Left ventricle myocardium inferior (tissue), 1 donor: ENCODE measurements at regions not wholly inside any gene's neighbourhood (a gene's known extent, or its start where the extent isn't known, plus 50 kb on each side); places are given as distances from the start of the nearest gene placed in this dataset.

Experiments used
- DNase-seq: peaks from one replicate; pipeline ENCODE4 v3.0.0-alpha.2; 2020
- H3K27ac ChIP-seq: fragments of 200-600 bp; replicated peaks from 2 replicates; pipeline ENCODE4 v1.8.0; 2021
- H3K27me3 ChIP-seq: fragments of 200-600 bp; 2 replicates; pipeline ENCODE4 v1.8.0; 2021; ENCODE audit warnings: low read depth
- H3K36me3 ChIP-seq: fragments of 200-600 bp; 2 replicates; pipeline ENCODE4 v1.8.0; 2021
- H3K4me1 ChIP-seq: fragments of 200-600 bp; 2 replicates; pipeline ENCODE4 v1.8.0; 2021
- H3K4me3 ChIP-seq: fragments of 200-600 bp; 2 replicates; pipeline ENCODE4 v1.8.0; 2021; ENCODE audit warnings: mild to moderate bottlenecking, moderate library complexity
- H3K9me3 ChIP-seq: fragments of 200-600 bp; replicated peaks from 2 replicates; pipeline ENCODE4 v1.8.0; 2021
- intact Hi-C: fragments of 100-400 bp; cut with micrococcal nuclease; formaldehyde crosslinking; loops from one replicate; pipeline ENCODE4 v1.11.0; 2022
- TF ChIP-seq, protein P1 (sequence below): fragments of 200-600 bp; IDR thresholded peaks from 2 replicates; pipeline ENCODE4 v1.8.0; 2021; ENCODE audit warnings: antibody characterized with exemption, mild to moderate bottlenecking, borderline replicate concordance
- donor health status: DM: no; HTN: yes; CAD: no; lungs with severe emphysema.

DNA sequence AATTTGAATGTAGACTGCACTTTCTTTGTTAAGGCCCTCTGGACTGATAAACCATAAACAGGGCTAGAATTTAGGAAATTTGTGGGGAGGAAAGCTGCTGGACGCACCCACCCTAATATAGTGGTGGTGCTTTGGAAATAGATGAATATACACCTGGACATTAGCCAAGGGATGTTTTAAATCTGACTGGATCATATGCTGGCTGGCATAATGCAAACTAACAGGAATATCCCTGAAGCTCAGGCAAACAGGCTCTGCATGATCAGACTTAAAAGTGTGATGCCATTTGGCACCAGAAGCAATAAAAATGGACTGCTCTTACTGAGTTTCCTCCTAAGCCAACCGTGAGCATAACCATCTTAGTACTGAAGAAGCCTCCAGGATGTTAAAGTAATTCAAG is 465.8 kb upstream of the ROBO1 start:
- Histone ChIP-seq H3K4me3 (no peak overlapping the region), H3K27me3 (no peaks in the 10 kb centered on the region), H3K4me1 (no peaks in the 10 kb centered on the region), H3K9me3 (peaks cover 10% of the 10 kb centered on the region), H3K36me3 (no peaks in the 10 kb centered on the region), H3K27ac (no peak overlapping the region)
- TF ChIP-seq, protein P1, sequence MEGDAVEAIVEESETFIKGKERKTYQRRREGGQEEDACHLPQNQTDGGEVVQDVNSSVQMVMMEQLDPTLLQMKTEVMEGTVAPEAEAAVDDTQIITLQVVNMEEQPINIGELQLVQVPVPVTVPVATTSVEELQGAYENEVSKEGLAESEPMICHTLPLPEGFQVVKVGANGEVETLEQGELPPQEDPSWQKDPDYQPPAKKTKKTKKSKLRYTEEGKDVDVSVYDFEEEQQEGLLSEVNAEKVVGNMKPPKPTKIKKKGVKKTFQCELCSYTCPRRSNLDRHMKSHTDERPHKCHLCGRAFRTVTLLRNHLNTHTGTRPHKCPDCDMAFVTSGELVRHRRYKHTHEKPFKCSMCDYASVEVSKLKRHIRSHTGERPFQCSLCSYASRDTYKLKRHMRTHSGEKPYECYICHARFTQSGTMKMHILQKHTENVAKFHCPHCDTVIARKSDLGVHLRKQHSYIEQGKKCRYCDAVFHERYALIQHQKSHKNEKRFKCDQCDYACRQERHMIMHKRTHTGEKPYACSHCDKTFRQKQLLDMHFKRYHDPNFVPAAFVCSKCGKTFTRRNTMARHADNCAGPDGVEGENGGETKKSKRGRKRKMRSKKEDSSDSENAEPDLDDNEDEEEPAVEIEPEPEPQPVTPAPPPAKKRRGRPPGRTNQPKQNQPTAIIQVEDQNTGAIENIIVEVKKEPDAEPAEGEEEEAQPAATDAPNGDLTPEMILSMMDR = no peak
- intact Hi-C loops = no loop called here
- DNase-seq = no peak

DNA sequence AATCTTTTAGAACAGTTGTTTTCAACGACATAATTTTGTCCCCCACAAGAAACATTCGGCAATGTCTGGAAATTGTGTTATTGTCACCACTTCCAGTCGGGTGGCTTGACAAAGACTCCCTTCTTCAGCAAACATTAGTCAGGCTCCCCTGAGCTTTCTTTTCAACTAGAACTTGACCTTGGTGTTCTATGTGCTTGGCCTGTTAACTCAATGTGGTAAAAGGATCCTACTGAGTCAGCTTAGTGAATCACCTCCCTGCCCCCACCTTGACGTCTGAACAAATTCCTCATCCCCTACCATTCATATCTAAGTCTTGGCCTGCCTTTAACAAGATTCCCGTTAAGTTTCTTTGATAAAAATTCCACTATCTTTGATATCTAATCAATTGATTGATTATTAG is 465.0 kb upstream of the ROBO1 start:
- Histone ChIP-seq H3K4me3 (no peak overlapping the region), H3K36me3 (no peaks in the 10 kb centered on the region), H3K4me1 (no peaks in the 10 kb centered on the region), H3K27ac (no peak overlapping the region), H3K27me3 (no peaks in the 10 kb centered on the region), H3K9me3 (peaks cover 13% of the 10 kb centered on the region)
- intact Hi-C loops = no loop called here
- TF ChIP-seq, protein P1 = no peak
- DNase-seq = no peak

DNA sequence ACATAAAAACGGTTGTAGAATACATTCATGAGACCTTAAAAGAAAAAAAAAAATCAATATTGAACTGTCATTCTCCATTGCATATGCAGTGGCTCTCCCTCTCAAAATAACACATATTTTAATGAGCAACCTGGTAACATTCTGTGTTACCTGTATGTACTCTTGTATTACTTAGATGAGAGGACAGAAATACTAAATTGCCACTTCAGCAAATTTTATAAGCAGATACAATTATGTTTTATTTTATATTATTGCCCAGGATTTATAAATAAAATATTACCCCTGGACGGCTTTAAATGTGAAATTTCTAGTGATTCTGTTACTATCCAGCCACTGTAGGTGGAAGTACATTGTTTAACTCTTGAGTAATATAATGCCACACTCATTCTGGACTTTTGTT is 463.2 kb upstream of the ROBO1 start:
- Histone ChIP-seq H3K27me3 (no peaks in the 10 kb centered on the region), H3K27ac (no peak overlapping the region), H3K9me3 (peaks cover 13% of the 10 kb centered on the region), H3K36me3 (no peaks in the 10 kb centered on the region), H3K4me1 (no peaks in the 10 kb centered on the region), H3K4me3 (no peak overlapping the region)
- TF ChIP-seq, protein P1 = no peak
- DNase-seq = no peak
- intact Hi-C loops = no loop called here

DNA sequence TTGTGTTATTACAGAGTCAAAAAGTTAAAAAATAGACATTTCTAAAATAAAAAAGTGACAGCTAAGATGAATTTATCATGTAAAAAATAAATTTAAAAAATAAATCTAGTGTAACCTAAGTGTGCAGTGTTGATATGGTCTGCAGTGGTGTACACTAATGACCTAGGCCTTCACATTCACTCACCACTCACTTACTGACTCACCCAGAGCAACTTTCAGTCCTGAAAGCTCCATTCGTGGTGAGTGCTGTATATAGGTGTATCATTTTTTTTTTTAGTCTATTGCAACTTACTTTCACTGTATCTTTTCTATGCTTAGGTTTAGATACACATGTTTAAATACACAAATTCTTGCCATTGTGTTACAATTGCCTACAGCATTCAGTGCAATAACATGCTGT is 459.4 kb upstream of the ROBO1 start:
- Histone ChIP-seq H3K9me3 (peaks cover 13% of the 10 kb centered on the region), H3K27me3 (no peaks in the 10 kb centered on the region), H3K36me3 (no peaks in the 10 kb centered on the region), H3K27ac (no peak overlapping the region), H3K4me3 (no peak overlapping the region), H3K4me1 (no peaks in the 10 kb centered on the region)
- TF ChIP-seq, protein P1 = no peak
- intact Hi-C loops = no loop called here
- no peak for DNase-seq

DNA sequence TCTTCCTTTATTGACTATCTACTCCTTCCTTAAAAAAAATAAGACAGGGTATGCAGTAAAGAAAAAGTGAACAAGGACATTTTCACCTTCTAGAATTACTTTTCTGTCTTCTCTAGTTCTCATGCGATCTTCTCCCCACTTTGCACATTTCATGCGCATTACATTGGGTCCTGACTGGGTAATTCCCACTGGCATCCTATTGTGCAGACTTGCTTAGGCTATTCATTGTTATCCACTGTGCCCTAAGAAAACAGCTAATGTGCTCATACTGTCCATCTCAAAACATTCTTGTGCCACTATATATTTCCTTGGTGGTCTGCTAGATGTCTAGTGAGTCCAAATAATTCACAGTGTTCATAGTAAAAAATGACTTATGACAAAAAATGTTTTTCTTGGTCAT is 447.4 kb upstream of the ROBO1 start:
- no peaks in the 10 kb centered on the region for H3K36me3 ChIP-seq
- no peak for DNase-seq
- H3K4me3 ChIP-seq = no peak overlapping the region
- no peaks in the 10 kb centered on the region for H3K9me3 ChIP-seq
- H3K27ac ChIP-seq = no peak overlapping the region
- TF ChIP-seq, protein P1 = no peak
- no peaks in the 10 kb centered on the region for H3K27me3 ChIP-seq
- H3K4me1 ChIP-seq = no peaks in the 10 kb centered on the region
- intact Hi-C loops = no loop called here

DNA sequence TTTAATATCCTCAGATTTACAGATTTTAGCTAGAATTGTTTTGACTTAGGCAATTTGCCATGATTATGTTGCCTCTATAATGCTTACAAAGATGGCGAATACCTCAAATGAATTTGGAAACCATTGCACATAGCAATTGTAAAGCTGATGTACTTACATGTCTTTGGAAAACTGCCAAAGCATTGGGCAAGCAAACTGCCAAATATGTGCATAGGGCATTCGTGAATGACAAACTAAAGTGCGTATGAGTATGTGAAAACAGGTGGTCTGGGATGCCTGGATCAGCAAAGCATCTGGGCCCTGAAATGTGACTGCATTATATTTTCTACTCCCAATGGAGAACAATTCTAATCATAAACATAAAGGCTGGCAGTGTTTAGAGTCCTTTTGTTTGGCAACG is 445.3 kb upstream of the ROBO1 start:
- Histone ChIP-seq H3K9me3 (no peaks in the 10 kb centered on the region), H3K4me3 (no peak overlapping the region), H3K27ac (no peak overlapping the region), H3K27me3 (no peaks in the 10 kb centered on the region), H3K36me3 (no peaks in the 10 kb centered on the region), H3K4me1 (no peaks in the 10 kb centered on the region)
- no peak for DNase-seq
- TF ChIP-seq, protein P1 = no peak
- intact Hi-C loops = no loop called here
